ENCODE measurements at regions not wholly inside any gene's neighbourhood (a gene's known extent, or its start where the extent isn't known, plus 50 kb on each side); places are given as distances from the start of the nearest gene placed in this dataset.
"Not testable (repeated sequence)": the region's sequence is repeated elsewhere in the genome, so short reads cannot be mapped to it uniquely, and the experiment has no call there.

GRCh38 chr3:13194285-13195209 lies 121.3 kb upstream of the IQSEC1 start:
- no peak for DNase-seq (ENCODE audit: low read depth in 2 of 2)

- no peak for DNase-seq (ENCODE audit: low read depth in 2 of 2)
Observed at GRCh38 chr3:13193320-13194284, 120.4 kb upstream of the IQSEC1 start.

DNA sequence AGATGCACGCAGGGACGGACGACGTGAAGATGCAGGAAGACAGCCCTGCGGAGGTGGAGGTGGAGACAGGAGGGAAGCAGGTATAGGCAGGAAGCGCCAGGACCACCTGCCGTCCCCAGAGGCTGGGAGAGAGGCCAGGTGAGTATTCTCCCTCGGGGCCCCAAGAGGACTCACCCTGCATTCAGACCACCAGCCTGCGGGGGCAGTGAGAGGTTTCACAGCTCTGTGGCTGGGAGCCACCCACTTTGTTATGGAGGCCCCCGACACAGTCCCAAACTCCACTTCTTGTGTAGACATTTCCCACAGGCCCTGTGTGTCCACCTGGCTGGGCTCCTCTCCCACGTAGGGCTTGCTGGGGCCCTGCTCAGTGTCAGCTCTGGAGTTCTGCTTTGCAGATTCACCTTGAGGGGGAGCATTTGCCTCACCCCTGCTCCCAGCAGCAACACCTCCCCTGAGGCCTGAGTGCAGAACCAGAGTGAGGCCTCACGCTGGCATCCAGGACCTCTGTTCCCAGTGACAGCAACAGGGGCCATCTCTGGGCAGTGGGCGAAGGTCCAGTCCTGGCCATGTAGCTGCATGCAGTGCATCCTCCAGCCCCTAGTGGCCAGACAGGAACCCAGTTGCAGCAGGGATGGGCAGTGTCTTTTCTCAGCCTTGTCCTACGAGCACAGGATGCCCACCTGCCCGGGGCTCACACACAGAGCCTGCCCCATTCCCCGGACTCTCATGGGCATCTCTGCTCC lies 119.4 kb upstream of the IQSEC1 start:
- no peak for DNase-seq (ENCODE audit: low read depth in 2 of 2)

DNA sequence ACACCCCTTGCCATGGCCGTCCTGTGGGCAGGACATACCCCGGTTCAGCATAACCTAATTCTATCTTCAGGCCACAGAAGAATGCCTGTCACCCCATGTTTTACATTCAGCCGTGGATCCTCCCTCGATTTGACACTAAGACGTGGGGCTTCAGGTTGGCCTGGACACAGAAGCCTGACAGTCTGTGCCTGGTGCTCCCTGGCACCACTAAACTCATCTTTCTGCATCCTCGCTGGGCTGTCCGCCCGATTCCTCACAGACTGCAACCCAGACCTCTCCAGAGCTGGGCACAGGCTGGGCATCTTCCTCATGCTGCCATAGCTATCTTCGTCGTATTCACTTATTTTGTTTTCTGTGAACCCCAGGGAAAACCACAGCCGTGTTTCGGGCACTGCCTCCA lies 117.8 kb upstream of the IQSEC1 start:
- no peak for DNase-seq (ENCODE audit: low read depth in 2 of 2)

GRCh38 chr3:13190378-13190765 lies 117.1 kb upstream of the IQSEC1 start:
- no peak for DNase-seq (ENCODE audit: low read depth in 2 of 2)

DNA sequence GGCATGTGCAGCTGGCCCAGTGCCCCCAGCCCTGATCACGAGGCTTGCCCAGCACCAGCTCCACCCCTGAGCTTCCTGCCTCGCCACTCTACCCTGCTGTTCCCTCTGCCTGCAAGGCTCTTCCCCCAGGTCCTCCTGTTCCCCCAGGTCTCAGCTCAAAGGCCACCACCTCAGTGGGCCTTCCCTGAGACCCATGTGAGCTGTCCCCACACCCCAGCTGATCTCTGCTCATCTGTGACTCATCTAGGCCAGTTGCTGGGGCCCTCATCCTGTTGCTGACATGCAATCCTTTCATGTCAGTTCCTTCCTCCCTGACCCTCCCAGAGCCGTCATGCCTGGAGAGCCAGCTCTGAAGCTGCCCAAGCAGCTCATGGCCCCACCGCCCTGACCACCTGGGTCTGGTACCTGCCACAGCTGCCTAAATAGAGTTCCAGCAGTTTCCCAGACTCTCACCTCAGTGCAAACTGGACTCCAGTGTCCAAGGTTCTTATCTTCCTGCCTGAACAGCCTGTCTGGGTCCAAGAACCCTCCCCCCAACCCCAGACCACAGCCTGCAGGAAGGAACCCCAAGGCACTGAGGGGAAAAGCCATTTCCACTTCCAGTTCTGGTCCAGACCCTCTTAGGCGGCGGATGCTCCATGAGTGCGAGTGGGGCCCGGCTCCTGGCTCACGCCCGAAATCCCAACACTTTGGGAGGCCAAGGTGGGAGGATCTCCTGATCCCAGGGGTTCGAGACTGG lies 116.6 kb upstream of the IQSEC1 start:
- DNase-seq (ENCODE audit: low read depth in 2 of 2): no peak

GRCh38 chr3:13188975-13189374 lies 115.7 kb upstream of the IQSEC1 start:
- DNase-seq (ENCODE audit: low read depth in 2 of 2): no peak

DNA sequence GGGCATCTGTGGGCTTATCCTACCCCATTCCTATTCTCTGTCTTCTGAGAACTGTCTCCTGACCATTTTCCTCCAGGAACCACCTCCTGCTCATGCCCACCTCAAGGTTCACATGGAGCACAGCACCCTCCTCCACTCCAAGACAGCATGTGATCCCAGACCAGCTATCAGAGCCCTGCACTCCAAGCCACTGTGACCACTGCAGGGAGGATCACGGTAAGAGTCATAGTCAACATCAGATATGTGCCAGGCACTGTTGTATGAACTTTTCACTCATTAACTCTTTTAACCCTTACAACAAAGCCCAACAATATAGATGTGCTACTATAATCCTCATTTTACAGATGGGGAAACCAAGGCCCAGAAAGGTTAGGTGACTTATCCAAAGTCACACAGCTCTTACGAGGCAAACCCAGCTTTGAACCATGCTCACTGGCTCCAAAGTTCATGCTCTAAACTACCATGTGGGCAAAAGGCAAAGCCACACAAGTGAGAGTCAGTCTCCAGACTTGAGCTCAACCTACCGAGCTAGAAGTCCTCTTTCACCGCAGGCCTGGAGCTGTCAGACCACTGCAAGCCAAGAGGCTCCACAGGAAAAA lies 115.1 kb upstream of the IQSEC1 start:
- DNase-seq (ENCODE audit: low read depth in 2 of 2): no peak

DNA sequence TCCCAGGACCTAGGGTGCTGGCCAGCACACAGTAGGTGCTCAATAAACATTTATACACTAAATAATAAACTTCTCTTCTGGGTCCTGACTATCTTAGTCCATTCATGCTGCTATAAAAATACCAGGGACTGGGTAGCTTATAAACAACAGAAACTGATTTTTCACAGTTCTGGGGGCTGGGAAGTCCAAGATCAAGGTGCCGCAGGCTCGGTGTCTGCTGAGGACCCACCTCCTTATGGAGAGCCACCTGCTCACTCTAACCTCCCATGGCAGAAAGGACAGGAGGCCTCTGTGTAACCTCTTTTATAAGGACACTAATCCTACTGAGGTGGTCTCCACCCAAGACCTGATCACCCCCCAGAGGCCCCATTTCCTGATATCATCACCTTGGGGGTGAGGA lies 114.4 kb upstream of the IQSEC1 start:
- DNase-seq (ENCODE audit: low read depth in 2 of 2): no peak

- DNase-seq (ENCODE audit: low read depth in 2 of 2): no peak
Observed at GRCh38 chr3:13186435-13186815, 113.2 kb upstream of the IQSEC1 start.

- no peak for DNase-seq (ENCODE audit: low read depth in 2 of 2)
Observed at GRCh38 chr3:13185737-13186434, 112.7 kb upstream of the IQSEC1 start.

DNA sequence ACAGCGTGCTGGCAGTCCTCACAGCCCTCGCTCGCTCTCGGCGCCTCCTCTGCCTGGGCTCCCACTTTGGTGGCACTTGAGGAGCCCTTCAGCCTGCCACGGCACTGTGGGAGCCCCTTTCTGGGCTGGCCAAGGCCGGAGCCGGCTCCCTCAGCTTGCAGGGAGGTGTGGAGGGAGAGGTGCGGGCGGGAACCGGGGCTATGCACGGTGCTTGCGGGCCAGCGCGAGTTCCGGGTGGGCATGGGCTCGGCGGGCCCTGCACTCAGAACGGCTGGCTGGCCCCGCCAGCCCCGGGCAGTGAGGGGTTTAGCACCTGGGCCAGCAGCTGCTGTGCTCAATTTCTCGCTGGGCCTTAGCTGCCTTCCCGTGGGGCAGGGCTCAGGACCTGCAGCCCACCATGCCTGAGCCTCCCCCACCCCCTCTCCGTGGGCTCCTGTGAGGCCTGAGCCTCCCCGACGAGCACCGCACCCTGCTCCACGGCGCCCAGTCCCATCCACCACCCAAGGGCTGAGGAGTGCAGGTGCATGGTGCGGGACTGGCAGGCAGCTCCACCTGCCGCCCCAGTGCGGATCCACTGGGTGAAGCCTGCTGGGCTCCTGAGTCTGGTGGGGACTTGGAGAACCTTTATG lies 106.5 kb upstream of the IQSEC1 start:
- DNase-seq (ENCODE audit: low read depth in 2 of 2): not testable (repeated sequence)

DNA sequence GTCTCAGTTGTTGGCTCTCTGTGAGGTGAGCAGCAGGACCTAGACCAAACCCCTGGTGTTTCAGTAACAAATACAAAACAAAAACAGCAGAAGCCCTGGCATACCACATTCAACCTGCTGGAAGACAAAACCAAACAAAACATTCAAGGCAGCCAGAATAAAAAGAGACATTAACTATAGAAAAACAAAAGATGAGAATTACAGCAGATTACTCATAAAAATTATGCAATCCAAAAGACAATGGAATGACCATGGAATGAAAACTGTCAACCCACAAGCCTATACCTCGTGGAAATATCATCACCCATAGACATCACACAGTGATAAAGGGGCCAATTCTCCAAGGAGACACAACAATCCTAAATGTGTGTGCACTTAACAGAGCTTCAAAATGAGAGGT lies 106.0 kb upstream of the IQSEC1 start:
- no peak for DNase-seq (ENCODE audit: low read depth in 2 of 2)

GRCh38 chr3:13178107-13178506 lies 104.9 kb upstream of the IQSEC1 start:
- no peak for DNase-seq (ENCODE audit: low read depth in 2 of 2)

DNA sequence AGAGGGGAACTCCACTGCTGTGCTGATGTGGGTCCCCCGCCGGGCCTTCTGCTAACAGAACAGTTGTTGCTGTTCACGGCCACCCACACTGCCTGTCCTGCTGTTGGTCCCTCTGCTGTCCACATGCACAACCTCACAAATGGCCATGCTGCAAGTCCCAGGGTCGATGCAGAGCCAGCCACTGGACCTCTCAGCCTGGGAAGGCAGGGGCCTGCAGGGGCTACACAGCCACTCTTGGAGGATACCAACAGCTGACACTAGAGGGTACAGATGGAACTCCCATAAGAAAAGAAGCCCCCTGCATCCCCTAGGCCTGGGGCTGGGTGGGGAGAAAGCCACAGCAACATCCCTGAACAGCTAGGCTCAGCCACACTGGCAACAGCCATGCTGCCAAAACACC lies 104.4 kb upstream of the IQSEC1 start:
- DNase-seq (ENCODE audit: low read depth in 2 of 2): no peak

GRCh38 chr3:13177236-13177635 lies 104.0 kb upstream of the IQSEC1 start:
- DNase-seq (ENCODE audit: low read depth in 2 of 2): no peak

GRCh38 chr3:13176445-13176844 lies 103.2 kb upstream of the IQSEC1 start:
- DNase-seq (ENCODE audit: low read depth in 2 of 2): no peak

GRCh38 chr3:13174803-13175135 lies 101.5 kb upstream of the IQSEC1 start:
- DNase-seq (ENCODE audit: low read depth in 2 of 2): no peak

GRCh38 chr3:13174011-13174802 lies 101.0 kb upstream of the IQSEC1 start:
- no peak for DNase-seq (ENCODE audit: low read depth in 2 of 2)

Data from stimulated activated CD8-positive, alpha-beta memory T cell treated with anti-CD3 and anti-CD28 coated beads, Interleukin-7, amount 100 ng/mL, for 4 hours (primary cell).